DOHH2 (cell line): ENCODE measurements at regions not wholly inside any gene's neighbourhood (a gene's known extent, or its start where the extent isn't known, plus 50 kb on each side); places are given as distances from the start of the nearest gene placed in this dataset.

ENCODE experiments used
- H3F3A ChIP-seq: fragments of 200-600 bp; sonication (generic), shearing (Covaris generic); 2 replicates; pipeline ENCODE4 v1.6.0; 2016; ENCODE audit warnings: antibody characterized with exemption, mild to moderate bottlenecking; ENCODE audit not compliant: control insufficient read depth, insufficient read depth
- H3K27ac ChIP-seq: fragments of 200-600 bp; sonication (generic); 2 replicates; pipeline ENCODE4 v1.5.1; 2014; ENCODE audit warnings: low read depth, mild to moderate bottlenecking, low read length, moderate library complexity
- H3K27me3 ChIP-seq: fragments of 200-600 bp; sonication (generic); 2 replicates; pipeline ENCODE4 v1.6.1; 2014; ENCODE audit warnings: mild to moderate bottlenecking, low read length, mixed read lengths; ENCODE audit not compliant: control insufficient read depth
- H3K36me3 ChIP-seq: fragments of 200-600 bp; sonication (generic); 2 replicates; pipeline ENCODE4 v1.6.1; 2014; ENCODE audit warnings: mild to moderate bottlenecking, low read length, moderate library complexity, mixed read lengths; ENCODE audit not compliant: control insufficient read depth
- H3K4me1 ChIP-seq: fragments of 200-600 bp; sonication (generic); 2 replicates; pipeline ENCODE4 v1.6.1; 2014; ENCODE audit warnings: mild to moderate bottlenecking, low read length, mixed read lengths; ENCODE audit not compliant: control insufficient read depth
- H3K4me2 ChIP-seq: fragments of 200-600 bp; sonication (generic); 2 replicates; pipeline ENCODE4 v1.6.0; 2014; ENCODE audit warnings: mild to moderate bottlenecking, low read length, moderate library complexity
- H3K4me3 ChIP-seq: fragments of 200-600 bp; sonication (generic); 2 replicates; pipeline ENCODE4 v1.5.1; 2014; ENCODE audit warnings: mild to moderate bottlenecking, low read length, mixed read lengths
- H3K79me2 ChIP-seq: fragments of 200-600 bp; sonication (generic); 2 replicates; pipeline ENCODE4 v1.6.1; 2014; ENCODE audit warnings: mild to moderate bottlenecking, low read length, mixed read lengths; ENCODE audit not compliant: control insufficient read depth
- H3K9me2 ChIP-seq: fragments of 200-600 bp; sonication (generic); replicated peaks from 2 replicates; pipeline ENCODE4 v1.6.1; 2014; ENCODE audit warnings: mild to moderate bottlenecking, low read length, mixed read lengths; ENCODE audit not compliant: control insufficient read depth
- H3K9me3 ChIP-seq: fragments of 200-600 bp; sonication (generic); 2 replicates; pipeline ENCODE4 v1.6.1; 2014; ENCODE audit warnings: antibody characterized with exemption, low read length, mixed read lengths; ENCODE audit not compliant: control insufficient read depth, insufficient read depth
- H4K20me1 ChIP-seq: fragments of 200-600 bp; sonication (generic); 2 replicates; pipeline ENCODE4 v1.6.0; 2014; ENCODE audit warnings: low read depth, mild to moderate bottlenecking, antibody characterized with exemption, low read length, moderate library complexity; ENCODE audit not compliant: control insufficient read depth, insufficient read depth
- CTCF ChIP-seq: fragments of 200-600 bp; sonication (generic); IDR thresholded peaks from one replicate; pipeline ENCODE4 v1.5.1; 2014; ENCODE audit warnings: antibody characterized with exemption, mild to moderate bottlenecking, low read depth, low read length; ENCODE audit not compliant: poor library complexity, severe bottlenecking
- EZH2phosphoT487 ChIP-seq: fragments of 200-600 bp; sonication (generic); IDR thresholded peaks from 2 replicates; pipeline ENCODE4 v1.6.1; 2017; ENCODE audit warnings: borderline replicate concordance, mild to moderate bottlenecking, antibody characterized with exemption, low read length, moderate library complexity, mixed read lengths

- no peak overlapping the region for H3K4me3 ChIP-seq
- no peaks in the 10 kb centered on the region for H3K27me3 ChIP-seq
- H3K36me3 ChIP-seq, result no peaks in the 10 kb centered on the region
- H3K27ac ChIP-seq, result no peak overlapping the region
- no peaks in the 10 kb centered on the region for H3K79me2 ChIP-seq
- no peak overlapping the region for H3K4me2 ChIP-seq
- H3K4me1 ChIP-seq, result no peaks in the 10 kb centered on the region
- H3K9me2 ChIP-seq, result no peaks in the 10 kb centered on the region
- H3K9me3 ChIP-seq, result no peaks in the 10 kb centered on the region
- TF ChIP-seq EZH2phosphoT487 (no peak), CTCF (no peak)
- no peaks in the 10 kb centered on the region for H4K20me1 ChIP-seq
- H3F3A ChIP-seq, result no peaks in the 10 kb centered on the region
These were observed 547.2 kb downstream of the MAT2B start for GRCh38 chr5:164052536-164053093.

GRCh38 chr5:164053123-164053522, 547.7 kb downstream of the MAT2B start:
- H3K4me3 ChIP-seq, result no peak overlapping the region

GRCh38 chr5:164054461-164054860, 549.0 kb downstream of the MAT2B start:
- Histone ChIP-seq H3K4me2 (no peak overlapping the region), H3K9me3 (no peaks in the 10 kb centered on the region), H4K20me1 (no peaks in the 10 kb centered on the region), H3K36me3 (no peaks in the 10 kb centered on the region), H3K27ac (no peak overlapping the region), H3K4me3 (no peak overlapping the region), H3K27me3 (no peaks in the 10 kb centered on the region), H3K9me2 (no peaks in the 10 kb centered on the region), H3K4me1 (no peaks in the 10 kb centered on the region), H3K79me2 (no peaks in the 10 kb centered on the region), H3F3A (no peaks in the 10 kb centered on the region)
- TF ChIP-seq EZH2phosphoT487 (no peak), CTCF (no peak)

More at GRCh38 chr5:164053123-164053522, 547.7 kb downstream of the MAT2B start:
- no peaks in the 10 kb centered on the region for H3K4me1 ChIP-seq
- H3K27ac ChIP-seq, result no peak overlapping the region
- no peaks in the 10 kb centered on the region for H4K20me1 ChIP-seq
- H3K9me2 ChIP-seq, result no peaks in the 10 kb centered on the region
- no peak overlapping the region for H3K4me2 ChIP-seq
- no peaks in the 10 kb centered on the region for H3K36me3 ChIP-seq
- no peaks in the 10 kb centered on the region for H3K79me2 ChIP-seq
- H3F3A ChIP-seq, result no peaks in the 10 kb centered on the region
- no peaks in the 10 kb centered on the region for H3K9me3 ChIP-seq
- H3K27me3 ChIP-seq, result no peaks in the 10 kb centered on the region
- TF ChIP-seq EZH2phosphoT487, result no peak
- TF ChIP-seq CTCF, result no peak
